B cell (primary cell): ENCODE measurements at regions not wholly inside any gene's neighbourhood (a gene's known extent, or its start where the extent isn't known, plus 50 kb on each side); places are given as distances from the start of the nearest gene placed in this dataset.

Experiments
- ATAC-seq: fragments of 200-7000 bp; cut with Tn5 transposase; one replicate; pipeline ENCODE4 v1.10.0; 2021; ENCODE audit warnings: low read depth, mild to moderate bottlenecking, moderate number of reproducible peaks, moderate library complexity
- CTCF ChIA-PET: fragments of 350-600 bp; sonication (Branson Sonifier 250); formaldehyde crosslinking; loops from one replicate; lab custom pipeline; 2021; ENCODE audit warnings: antibody characterized with exemption, inconsistent platforms; lab: Charles Lee
- POLR2A ChIA-PET: fragments of 350-600 bp; sonication (Branson Sonifier 250); formaldehyde crosslinking; loops from one replicate; lab custom pipeline; 2021; ENCODE audit warnings: antibody characterized with exemption; lab: Charles Lee
- DNase-seq: peaks from one replicate; pipeline ENCODE4 v3.0.0; 2013
- H2AFZ ChIP-seq: 2 replicates; pipeline ENCODE4 v1.6.1; 2012; ENCODE audit warnings: mild to moderate bottlenecking, low read depth, low read length; ENCODE audit not compliant: insufficient read depth, poor library complexity, severe bottlenecking
- H3K27ac ChIP-seq, 2 donors: 1 replicate in 1 of 2; 2 replicates in 1 of 2; pipeline ENCODE4 v1.5.1; 2012 to 2013; ENCODE audit warnings: low read length in 2 of 2, mild to moderate bottlenecking in 2 of 2, moderate library complexity in 1 of 2
- H3K27me3 ChIP-seq, 4 experiments: fragments of 200-600 bp in 1 of 4; sonication (generic) in 1 of 4; replicated peaks in 1 of 4; 1 replicate in 2 of 4; 2 replicates in 2 of 4; pipeline versions ENCODE4 v1.6.1 to v1.7.0; 2013 to 2016; ENCODE audit warnings: low read length in 3 of 4, mild to moderate bottlenecking in 2 of 4, mixed read lengths in 1 of 4, moderate library complexity in 1 of 4; ENCODE audit not compliant: insufficient read depth in 4 of 4, control insufficient read depth in 3 of 4; ENCODE audit errors: control extremely low read depth in 1 of 4
- H3K36me3 ChIP-seq, 2 experiments: replicated peaks in 1 of 2; 1 replicate in 1 of 2; 2 replicates in 1 of 2; pipeline versions ENCODE4 v1.6.1 to v1.7.1; 2013; ENCODE audit warnings: low read length in 1 of 2; ENCODE audit not compliant: insufficient read depth in 2 of 2, control insufficient read depth in 1 of 2; ENCODE audit errors: control extremely low read depth in 1 of 2, extremely low read depth in 1 of 2
- H3K4me1 ChIP-seq, 2 donors: fragments of 200-600 bp in 1 of 2; sonication (generic) in 1 of 2; 1 replicate in 1 of 2; 2 replicates in 1 of 2; pipeline versions ENCODE4 v1.5.1 to v1.6.1; 2013 to 2017; ENCODE audit warnings: low read length in 2 of 2; ENCODE audit not compliant: control insufficient read depth in 2 of 2, insufficient read depth in 2 of 2
- H3K4me2 ChIP-seq: replicated peaks from 2 replicates; pipeline ENCODE3; 2012; ENCODE audit warnings: mild to moderate bottlenecking, low read depth, low read length; ENCODE audit not compliant: poor library complexity, severe bottlenecking
- H3K4me3 ChIP-seq, 5 experiments: fragments of 200-600 bp in 1 of 5; sonication (generic) in 1 of 5; 1 replicate in 3 of 5; 2 replicates in 2 of 5; pipeline versions ENCODE4 v1.5.1 to v1.7.0; 2011 to 2016; ENCODE audit warnings: low read length in 4 of 5, mild to moderate bottlenecking in 4 of 5, low read depth in 2 of 5, control low read depth in 1 of 5, moderate library complexity in 1 of 5; ENCODE audit not compliant: insufficient read depth in 1 of 5; ENCODE audit errors: control extremely low read depth in 1 of 5, extremely low read depth in 1 of 5
- H3K79me2 ChIP-seq: fragments of 200-600 bp; sonication (generic); one replicate; pipeline ENCODE4 v1.6.0; 2016; ENCODE audit warnings: low read length; ENCODE audit not compliant: control insufficient read depth, insufficient read depth
- H3K9ac ChIP-seq: fragments of 200-600 bp; sonication (generic); 2 replicates; pipeline ENCODE4 v1.6.1; 2017; ENCODE audit warnings: mild to moderate bottlenecking, low read length, moderate library complexity
- H3K9me3 ChIP-seq, 3 donors: one replicate each; pipeline versions ENCODE4 v1.6.1 to v1.7.1; 2013; ENCODE audit warnings: low read length in 2 of 3; ENCODE audit not compliant: control insufficient read depth in 2 of 3, insufficient read depth in 1 of 3; ENCODE audit errors: control extremely low read depth in 1 of 3
- H4K20me1 ChIP-seq: 2 replicates; pipeline ENCODE4 v1.6.0; 2012; ENCODE audit warnings: mild to moderate bottlenecking, low read length; ENCODE audit not compliant: insufficient read depth, control insufficient read depth, poor library complexity, severe bottlenecking
- H3K27ac Mint-ChIP-seq: one replicate; pipeline ENCODE4 v1.8.0; 2021; ENCODE audit warnings: mixed read lengths
- H3K27me3 Mint-ChIP-seq: one replicate; pipeline ENCODE4 v1.8.0; 2021; ENCODE audit warnings: mixed read lengths
- H3K4me1 Mint-ChIP-seq: one replicate; pipeline ENCODE4 v1.8.0; 2021; ENCODE audit warnings: mixed read lengths
- H3K4me3 Mint-ChIP-seq: one replicate; pipeline ENCODE4 v1.8.0; 2021; ENCODE audit warnings: mixed read lengths
- H3K9me3 Mint-ChIP-seq: one replicate; pipeline ENCODE4 v1.8.0; 2022; ENCODE audit warnings: mixed read lengths; ENCODE audit not compliant: insufficient read depth
- EZH2 ChIP-seq: IDR thresholded peaks from 2 replicates; pipeline ENCODE4 v1.6.1; 2012; ENCODE audit warnings: borderline replicate concordance, low read depth, mild to moderate bottlenecking, moderate library complexity, low read length; ENCODE audit not compliant: insufficient read depth, poor library complexity, severe bottlenecking
- WGBS: methylation state at CpG from one replicate; pipeline ENCODE4 v1.1.5; 2013; ENCODE audit warnings: missing lambda C conversion rate; ENCODE audit not compliant: insufficient coverage; 5-methylcytosine and 5-hydroxymethylcytosine counted together
- intact Hi-C: fragments of 100-400 bp; cut with micrococcal nuclease; formaldehyde crosslinking; loops from one replicate; pipeline ENCODE4 v1.10.0; 2022
- TF ChIP-seq, protein P1 (sequence below): fragments of 200-600 bp; IDR thresholded peaks from one replicate; pipeline ENCODE4 v1.8.0; 2022; ENCODE audit warnings: antibody characterized with exemption, mild to moderate bottlenecking

DNA sequence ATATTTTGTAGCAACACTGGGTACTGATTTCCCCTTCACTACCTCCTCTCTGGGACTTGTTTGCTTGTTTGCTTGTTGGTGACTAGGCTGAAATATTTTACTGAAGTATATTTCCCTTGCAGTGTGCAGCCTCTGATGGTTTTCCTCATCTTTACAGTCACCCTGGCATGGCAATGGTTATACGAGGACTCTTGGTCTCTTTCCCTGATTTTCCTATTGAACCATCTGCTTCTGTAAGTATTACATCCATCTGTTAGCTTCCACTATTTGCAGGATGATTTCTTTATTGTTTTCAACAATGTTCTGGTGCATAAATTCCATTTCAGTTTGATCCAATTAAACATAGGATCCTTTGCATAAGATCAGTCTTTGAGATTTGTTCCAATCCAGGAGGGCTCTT is 465.1 kb downstream of the MEI4 start:
- H3K27ac ChIP-seq = no peak overlapping the region
- H2AFZ ChIP-seq = no peak overlapping the region
- H3K4me3 ChIP-seq = no peak overlapping the region
- H3K36me3 ChIP-seq = no peaks in the 10 kb centered on the region
- Mint-ChIP-seq H3K4me1 (no peaks in the 10 kb centered on the region), H3K4me3 (no peak overlapping the region), H3K9me3 (peaks cover 7% of the 10 kb centered on the region), H3K27ac (no peak overlapping the region), H3K27me3 (no peaks in the 10 kb centered on the region)
- WGBS = no CpG with 5 or more reads among the region's 1 CpG
- no peaks in the 10 kb centered on the region for H3K9me3 ChIP-seq
- ATAC-seq (no peak), DNase-seq (no peak)
- intact Hi-C loops = no loop called here
- no peak overlapping the region for H3K4me2 ChIP-seq
- no peaks in the 10 kb centered on the region for H3K4me1 ChIP-seq
- H4K20me1 ChIP-seq = no peaks in the 10 kb centered on the region
- TF ChIP-seq EZH2 = no peak
- TF ChIP-seq, protein P1, sequence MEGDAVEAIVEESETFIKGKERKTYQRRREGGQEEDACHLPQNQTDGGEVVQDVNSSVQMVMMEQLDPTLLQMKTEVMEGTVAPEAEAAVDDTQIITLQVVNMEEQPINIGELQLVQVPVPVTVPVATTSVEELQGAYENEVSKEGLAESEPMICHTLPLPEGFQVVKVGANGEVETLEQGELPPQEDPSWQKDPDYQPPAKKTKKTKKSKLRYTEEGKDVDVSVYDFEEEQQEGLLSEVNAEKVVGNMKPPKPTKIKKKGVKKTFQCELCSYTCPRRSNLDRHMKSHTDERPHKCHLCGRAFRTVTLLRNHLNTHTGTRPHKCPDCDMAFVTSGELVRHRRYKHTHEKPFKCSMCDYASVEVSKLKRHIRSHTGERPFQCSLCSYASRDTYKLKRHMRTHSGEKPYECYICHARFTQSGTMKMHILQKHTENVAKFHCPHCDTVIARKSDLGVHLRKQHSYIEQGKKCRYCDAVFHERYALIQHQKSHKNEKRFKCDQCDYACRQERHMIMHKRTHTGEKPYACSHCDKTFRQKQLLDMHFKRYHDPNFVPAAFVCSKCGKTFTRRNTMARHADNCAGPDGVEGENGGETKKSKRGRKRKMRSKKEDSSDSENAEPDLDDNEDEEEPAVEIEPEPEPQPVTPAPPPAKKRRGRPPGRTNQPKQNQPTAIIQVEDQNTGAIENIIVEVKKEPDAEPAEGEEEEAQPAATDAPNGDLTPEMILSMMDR = no peak
- H3K9ac ChIP-seq = no peak overlapping the region
- ChIA-PET CTCF (no interaction called here), POLR2A (no interaction called here)
- no peaks in the 10 kb centered on the region for H3K79me2 ChIP-seq
- no peaks in the 10 kb centered on the region for H3K27me3 ChIP-seq

DNA sequence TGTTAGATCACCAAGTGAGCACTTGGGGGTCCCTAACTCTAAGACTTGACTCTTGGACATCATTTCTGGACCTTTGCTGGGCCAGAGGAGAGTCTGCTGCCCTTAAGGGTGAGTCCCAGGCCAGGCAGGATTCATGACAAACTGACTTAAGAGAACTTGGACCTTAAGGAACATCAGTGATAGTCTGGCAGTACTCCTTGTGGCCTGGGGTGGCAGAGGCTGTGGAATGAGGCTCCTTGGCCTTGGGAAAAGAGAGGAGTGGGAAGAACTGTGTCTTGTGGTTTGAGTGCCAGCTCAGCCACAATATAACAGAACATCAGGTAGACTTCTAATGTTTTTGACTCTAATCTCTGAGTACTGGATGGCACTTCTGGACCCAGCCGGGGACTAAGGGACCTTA is 478.7 kb downstream of the MEI4 start:
- Histone ChIP-seq H4K20me1 (no peaks in the 10 kb centered on the region), H3K4me2 (no peak overlapping the region), H3K9me3 (peaks cover 0 to 10% (median 1%) of the 10 kb centered on the region in 3 donors), H3K79me2 (no peaks in the 10 kb centered on the region), H3K36me3 (no peaks in the 10 kb centered on the region), H3K27ac (no peak overlapping the region), H3K4me3 (no peak overlapping the region), H3K9ac (no peak overlapping the region), H3K27me3 (no peaks in the 10 kb centered on the region), H2AFZ (no peak overlapping the region), H3K4me1 (no peaks in the 10 kb centered on the region)
- ATAC-seq = no peak
- TF ChIP-seq, protein P1 = no peak
- TF ChIP-seq EZH2 = no peak
- CTCF ChIA-PET = no interaction called here
- Mint-ChIP-seq H3K27ac (no peak overlapping the region), H3K4me1 (no peaks in the 10 kb centered on the region), H3K9me3 (peaks cover 3% of the 10 kb centered on the region), H3K4me3 (no peak overlapping the region), H3K27me3 (no peaks in the 10 kb centered on the region)
- POLR2A ChIA-PET = no interaction called here
- WGBS = 83% methylated on average over 1 of the region's 1 CpG
- no peak for DNase-seq
- intact Hi-C loops = no loop called here
